ENCODE measurements at regions not wholly inside any gene's neighbourhood (a gene's known extent, or its start where the extent isn't known, plus 50 kb on each side); places are given as distances from the start of the nearest gene placed in this dataset.

DNA sequence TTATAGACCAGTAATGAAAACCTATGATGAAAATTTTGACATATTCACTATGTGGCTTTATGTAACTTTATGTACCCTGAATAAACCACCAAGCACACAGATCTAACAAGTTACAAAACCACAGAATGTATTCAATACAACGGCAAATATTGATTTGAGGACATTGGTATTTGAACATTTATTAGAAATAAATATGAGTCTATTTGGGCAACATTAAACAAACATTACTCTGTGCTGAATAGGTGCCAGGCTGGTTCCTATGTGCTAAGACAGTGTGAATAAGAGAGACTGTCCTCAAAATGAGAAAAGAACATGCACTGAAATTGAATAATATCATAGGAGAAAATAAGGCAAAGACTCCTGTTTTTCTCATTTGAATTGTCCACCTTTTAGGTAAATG is 1341.2 kb downstream of the PLA2G4A start:
- no peak for TF ChIP-seq POLR2A (IDR thresholded peaks at IDR 0.05)
- TF ChIP-seq, protein P1, sequence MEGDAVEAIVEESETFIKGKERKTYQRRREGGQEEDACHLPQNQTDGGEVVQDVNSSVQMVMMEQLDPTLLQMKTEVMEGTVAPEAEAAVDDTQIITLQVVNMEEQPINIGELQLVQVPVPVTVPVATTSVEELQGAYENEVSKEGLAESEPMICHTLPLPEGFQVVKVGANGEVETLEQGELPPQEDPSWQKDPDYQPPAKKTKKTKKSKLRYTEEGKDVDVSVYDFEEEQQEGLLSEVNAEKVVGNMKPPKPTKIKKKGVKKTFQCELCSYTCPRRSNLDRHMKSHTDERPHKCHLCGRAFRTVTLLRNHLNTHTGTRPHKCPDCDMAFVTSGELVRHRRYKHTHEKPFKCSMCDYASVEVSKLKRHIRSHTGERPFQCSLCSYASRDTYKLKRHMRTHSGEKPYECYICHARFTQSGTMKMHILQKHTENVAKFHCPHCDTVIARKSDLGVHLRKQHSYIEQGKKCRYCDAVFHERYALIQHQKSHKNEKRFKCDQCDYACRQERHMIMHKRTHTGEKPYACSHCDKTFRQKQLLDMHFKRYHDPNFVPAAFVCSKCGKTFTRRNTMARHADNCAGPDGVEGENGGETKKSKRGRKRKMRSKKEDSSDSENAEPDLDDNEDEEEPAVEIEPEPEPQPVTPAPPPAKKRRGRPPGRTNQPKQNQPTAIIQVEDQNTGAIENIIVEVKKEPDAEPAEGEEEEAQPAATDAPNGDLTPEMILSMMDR (IDR thresholded peaks at IDR 0.05) = no peak

Measured in body of pancreas (tissue), 4 donors.